ENCODE measurements at regions not wholly inside any gene's neighbourhood (a gene's known extent, or its start where the extent isn't known, plus 50 kb on each side); places are given as distances from the start of the nearest gene placed in this dataset.
A peak's percentile ranks its signal among the peaks of the same experiment; 100 is the strongest.

GRCh38 chr4:158015241-158015640 lies 157.6 kb downstream of the GASK1B start:
- Histone ChIP-seq H3K27me3 (ENCODE audit: insufficient read depth, low read depth) (no peaks in the 10 kb centered on the region), H3K9me2 (ENCODE audit: insufficient read depth) (no peaks in the 10 kb centered on the region), H3K79me2 (ENCODE audit: low read depth) (no peaks in the 10 kb centered on the region), H3K4me3 (no peak overlapping the region), H3K27ac (no peak overlapping the region), H2AFZ (no peak overlapping the region), H3F3A (ENCODE audit: insufficient read depth, low read depth) (no peaks in the 10 kb centered on the region), H4K20me1 (ENCODE audit: insufficient read depth) (no peaks in the 10 kb centered on the region), H3K4me2 (no peak overlapping the region), H3K36me3 (ENCODE audit: low read depth) (no peaks in the 10 kb centered on the region), H3K9me3 (ENCODE audit: insufficient read depth, low read depth) (no peaks in the 10 kb centered on the region), H3K4me1 (replicated peaks; ENCODE audit: insufficient read depth) (peaks cover 6% of the 10 kb centered on the region)
- no peak for TF ChIP-seq EZH2 (IDR thresholded peaks at IDR 0.05; ENCODE audit: low read depth)
- TF ChIP-seq CTCF (conservative IDR thresholded peaks at IDR 0.05) = no peak
- BruUV-seq (replicated peaks) = no TSS peak
- ChIA-PET CTCF (no interaction called here), POLR2A (ENCODE audit: unreplicated experiment) (no interaction called here)
- intact Hi-C loops (cut with micrococcal nuclease; ENCODE audit: unreplicated experiment) = loop anchor here (1.0 kb wide), 1 partner anchor 79 kb away; no protein-coding TSS in a partner anchor
- peak in 1 of 2 experiments; percentile 12 for DNase-seq

GRCh38 chr4:158013858-158014257 lies 159.0 kb downstream of the GASK1B start:
- Histone ChIP-seq H2AFZ (no peak overlapping the region), H3K9me2 (ENCODE audit: insufficient read depth) (no peaks in the 10 kb centered on the region), H3K36me3 (ENCODE audit: low read depth) (no peaks in the 10 kb centered on the region), H3K4me2 (no peak overlapping the region), H4K20me1 (ENCODE audit: insufficient read depth) (no peaks in the 10 kb centered on the region), H3K4me1 (replicated peaks; ENCODE audit: insufficient read depth) (no peaks in the 10 kb centered on the region; the same call in none of the 2 replicates), H3K27me3 (ENCODE audit: insufficient read depth, low read depth) (no peaks in the 10 kb centered on the region), H3K79me2 (ENCODE audit: low read depth) (no peaks in the 10 kb centered on the region), H3K27ac (no peak overlapping the region), H3K4me3 (no peak overlapping the region), H3K9me3 (ENCODE audit: insufficient read depth, low read depth) (no peaks in the 10 kb centered on the region), H3F3A (ENCODE audit: insufficient read depth, low read depth) (no peaks in the 10 kb centered on the region)
- TF ChIP-seq EZH2 (IDR thresholded peaks at IDR 0.05; ENCODE audit: low read depth) (no peak), CTCF (conservative IDR thresholded peaks at IDR 0.05) (no peak)
- ChIA-PET CTCF (no interaction called here), POLR2A (ENCODE audit: unreplicated experiment) (no interaction called here)
- no peak for DNase-seq
- BruUV-seq (replicated peaks) = no TSS peak
- intact Hi-C loops (cut with micrococcal nuclease; ENCODE audit: unreplicated experiment) = no loop called here

GRCh38 chr4:158010361-158010760 lies 162.5 kb downstream of the GASK1B start:
- H3K9me2 ChIP-seq (ENCODE audit: insufficient read depth) = no peaks in the 10 kb centered on the region
- ChIA-PET CTCF (no interaction called here), POLR2A (ENCODE audit: unreplicated experiment) (no interaction called here)
- no peaks in the 10 kb centered on the region for H3K79me2 ChIP-seq (ENCODE audit: low read depth)
- no peak for DNase-seq
- H3K9me3 ChIP-seq (ENCODE audit: insufficient read depth, low read depth) = no peaks in the 10 kb centered on the region
- no peaks in the 10 kb centered on the region for H3F3A ChIP-seq (ENCODE audit: insufficient read depth, low read depth)
- no peaks in the 10 kb centered on the region for H4K20me1 ChIP-seq (ENCODE audit: insufficient read depth)
- H3K36me3 ChIP-seq (ENCODE audit: low read depth) = no peaks in the 10 kb centered on the region
- intact Hi-C loops (cut with micrococcal nuclease; ENCODE audit: unreplicated experiment) = no loop called here
- H3K4me1 ChIP-seq (replicated peaks; ENCODE audit: insufficient read depth) = no peaks in the 10 kb centered on the region; the same call in 1 of the 2 replicates
- no peak overlapping the region for H3K4me2 ChIP-seq
- no TSS peak for BruUV-seq (replicated peaks)
- TF ChIP-seq EZH2 (IDR thresholded peaks at IDR 0.05; ENCODE audit: low read depth) = no peak
- H3K27ac ChIP-seq = no peak overlapping the region
- H2AFZ ChIP-seq = no peak overlapping the region
- no peak overlapping the region for H3K4me3 ChIP-seq
- no peaks in the 10 kb centered on the region for H3K27me3 ChIP-seq (ENCODE audit: insufficient read depth, low read depth)

GRCh38 chr4:158008551-158009218 lies 164.1 kb downstream of the GASK1B start:
- no peaks in the 10 kb centered on the region for H4K20me1 ChIP-seq (ENCODE audit: insufficient read depth)
- no peaks in the 10 kb centered on the region for H3K79me2 ChIP-seq (ENCODE audit: low read depth)
- CTCF ChIA-PET = no interaction called here
- no peak for DNase-seq
- H3K9me3 ChIP-seq (ENCODE audit: insufficient read depth, low read depth) = no peaks in the 10 kb centered on the region
- TF ChIP-seq CTCF (conservative IDR thresholded peaks at IDR 0.05) = no peak
- TF ChIP-seq EZH2 (IDR thresholded peaks at IDR 0.05; ENCODE audit: low read depth) = no peak
- no peaks in the 10 kb centered on the region for H3K9me2 ChIP-seq (ENCODE audit: insufficient read depth)
- H3K4me1 ChIP-seq (replicated peaks; ENCODE audit: insufficient read depth) = no peaks in the 10 kb centered on the region
- no peak overlapping the region for H3K4me3 ChIP-seq
- H3K36me3 ChIP-seq (ENCODE audit: low read depth) = no peaks in the 10 kb centered on the region
- H3K27me3 ChIP-seq (ENCODE audit: insufficient read depth, low read depth) = no peaks in the 10 kb centered on the region
- H3K4me2 ChIP-seq = no peak overlapping the region
- intact Hi-C loops (cut with micrococcal nuclease; ENCODE audit: unreplicated experiment) = no loop called here
- no TSS peak for BruUV-seq (replicated peaks)
- H3F3A ChIP-seq (ENCODE audit: insufficient read depth, low read depth) = no peaks in the 10 kb centered on the region
- no peak overlapping the region for H2AFZ ChIP-seq
- POLR2A ChIA-PET (ENCODE audit: unreplicated experiment) = interaction anchor here (0.6 kb wide), 1 partner anchor 714 kb away, joined by 4 read pairs; no protein-coding TSS in a partner anchor
- H3K27ac ChIP-seq = no peak overlapping the region

Data from PC-9 (cell line).